Retinal pigment epithelial cell (primary cell): ENCODE measurements at regions not wholly inside any gene's neighbourhood (a gene's known extent, or its start where the extent isn't known, plus 50 kb on each side); places are given as distances from the start of the nearest gene placed in this dataset.

ENCODE experiments used
- DNase-seq: peaks from one replicate; pipeline ENCODE4 v3.0.0-alpha.2; 2010; ENCODE audit warnings: low read depth
- H3K4me3 ChIP-seq: 2 replicates; pipeline ENCODE4 v1.5.1; 2011; ENCODE audit warnings: mild to moderate bottlenecking, low read length, control low read depth, moderate library complexity
- CTCF ChIP-seq: conservative IDR thresholded peaks from 2 replicates; pipeline ENCODE4 v1.5.1; 2011; ENCODE audit warnings: low read depth, low read length, control low read depth, inconsistent platforms

DNA sequence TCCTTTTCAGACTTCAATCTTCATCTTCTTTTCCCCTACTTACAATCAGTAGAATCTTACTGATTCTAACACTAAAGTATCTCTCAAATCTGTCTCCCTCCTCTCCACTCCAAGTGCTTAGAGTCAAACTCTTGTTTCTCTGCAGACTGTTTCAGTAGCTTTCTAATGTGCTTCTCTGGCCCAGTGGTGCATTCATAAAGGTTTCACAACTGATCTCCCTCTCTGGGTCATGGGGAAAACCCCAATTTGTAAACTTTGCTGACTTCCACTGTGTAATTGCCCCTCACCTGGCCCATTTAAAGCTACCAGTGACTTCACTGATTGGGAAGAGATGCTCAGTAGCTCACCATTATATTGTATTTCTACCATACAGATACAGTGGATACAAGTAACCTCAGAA, 183.6 kb downstream of the FAXC start:
- TF ChIP-seq CTCF, result no peak
- H3K4me3 ChIP-seq, result no peak overlapping the region
- no peak for DNase-seq

DNA sequence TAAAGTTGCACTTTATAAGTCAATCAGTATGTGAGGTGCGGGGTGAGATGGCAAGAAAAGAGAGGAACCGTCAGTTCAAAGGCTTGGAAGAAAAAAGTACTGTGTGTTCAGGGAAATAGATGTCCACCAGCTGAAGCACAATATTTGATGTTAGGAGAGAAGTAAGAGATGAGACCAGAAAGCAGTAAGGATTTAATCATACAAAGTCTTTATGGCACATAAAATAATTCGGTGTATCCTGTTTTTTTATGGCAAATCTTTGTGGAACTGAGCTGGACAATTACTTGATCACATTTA, 197.2 kb downstream of the FAXC start:
- no peak for TF ChIP-seq CTCF
- DNase-seq, result no peak
- no peak overlapping the region for H3K4me3 ChIP-seq

GRCh38 chr6:99151634-99152346, 197.7 kb downstream of the FAXC start:
- peak; percentile 85 for TF ChIP-seq CTCF

DNA sequence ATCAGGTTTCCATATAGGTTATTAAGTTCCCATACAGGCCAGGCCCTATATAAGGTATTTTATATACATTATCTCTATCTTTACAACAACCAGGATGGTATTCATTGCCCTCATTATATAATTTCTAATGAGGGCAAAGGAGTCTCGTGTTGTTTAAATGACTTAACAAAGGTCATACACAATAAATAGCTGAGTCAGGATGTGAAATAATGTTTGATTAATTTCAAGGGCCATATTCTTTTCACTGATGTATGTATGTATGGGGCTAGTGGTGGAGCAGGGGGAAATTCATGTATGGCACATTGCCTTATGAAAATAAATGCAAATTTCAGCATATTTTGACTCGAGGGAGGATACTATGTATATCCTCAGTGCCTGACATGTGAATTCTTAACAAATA, 200.7 kb downstream of the FAXC start:
- no peak for DNase-seq
- no peak for TF ChIP-seq CTCF

More at GRCh38 chr6:99151634-99152346, 197.7 kb downstream of the FAXC start:
- DNase-seq, result no peak
- no peak overlapping the region for H3K4me3 ChIP-seq

DNA sequence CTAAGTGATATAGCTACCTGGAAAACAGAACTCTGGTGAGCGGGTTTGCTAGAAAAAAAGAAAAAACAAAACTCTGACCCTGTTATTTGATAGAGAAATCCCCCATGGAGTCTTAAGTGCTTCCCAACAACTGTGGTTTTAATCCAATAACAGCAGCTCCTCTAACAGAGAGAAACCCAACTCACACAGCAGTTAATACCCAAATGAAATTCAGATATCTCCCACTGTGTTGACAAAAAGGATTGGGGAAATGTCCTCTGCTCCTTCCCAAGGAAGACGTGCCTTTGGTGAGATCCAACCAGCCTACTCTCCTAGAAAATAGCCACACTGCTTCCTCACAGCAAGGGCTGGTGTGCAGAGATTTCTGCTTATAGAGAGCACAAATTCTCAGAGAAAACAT, 200.4 kb upstream of the FBXL4 start:
- no peak overlapping the region for H3K4me3 ChIP-seq
- no peak for TF ChIP-seq CTCF
- DNase-seq, result no peak

More for the DNA sequence above, 200.7 kb downstream of the FAXC start:
- no peak overlapping the region for H3K4me3 ChIP-seq

GRCh38 chr6:99147206-99147605, 199.5 kb upstream of the FBXL4 start:
- TF ChIP-seq CTCF, result no peak
- no peak for DNase-seq
- H3K4me3 ChIP-seq, result no peak overlapping the region

DNA sequence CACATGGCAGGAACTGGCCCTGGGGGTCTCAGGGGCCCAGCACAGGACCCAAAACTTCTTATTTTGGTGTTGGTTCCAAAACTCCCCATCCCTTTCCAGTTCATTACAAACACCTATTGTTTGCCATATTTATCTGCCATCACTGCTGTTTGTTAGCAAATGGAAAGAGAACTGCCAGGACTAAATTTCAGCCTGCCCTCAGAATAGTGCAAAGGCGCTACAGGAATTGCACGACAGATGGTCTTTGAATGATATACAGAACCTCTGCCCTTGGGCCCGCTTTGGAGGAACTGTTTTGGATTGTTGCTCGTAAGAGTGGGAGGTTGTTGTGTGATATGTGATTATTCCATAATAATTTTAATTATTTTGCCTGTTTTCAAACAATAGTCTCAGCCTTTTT, 199.0 kb upstream of the FBXL4 start:
- DNase-seq, result no peak
- H3K4me3 ChIP-seq, result no peak overlapping the region
- TF ChIP-seq CTCF, result no peak
